MCF 10A (cell line): ENCODE measurements at regions not wholly inside any gene's neighbourhood (a gene's known extent, or its start where the extent isn't known, plus 50 kb on each side); places are given as distances from the start of the nearest gene placed in this dataset.

Source experiments
- BruUV-seq: library from RNA; stranded (reverse); fragments of 400-500 nt; replicated peaks from 2 replicates; lab custom pipeline; 2021; lab: Mats Ljungman, UMichigan
- CTCF ChIA-PET: fragments of 300-600 bp; sonication (Branson Sonifier 250); formaldehyde crosslinking; extraction: SDS; loops from one replicate; lab custom pipeline; 2021; ENCODE audit warnings: antibody characterized with exemption, inconsistent platforms; lab: Yijun Ruan, JAX
- POLR2A ChIA-PET: fragments of 300-600, 350-650 bp; sonication (Branson Sonifier 250); formaldehyde crosslinking; extraction: SDS; loops from one replicate; lab custom pipeline; 2020; ENCODE audit warnings: antibody characterized with exemption, inconsistent platforms; lab: Yijun Ruan, JAX
- DNase-seq: peaks from one replicate; pipeline ENCODE4 v3.0.0-alpha.2; 2018; ENCODE audit not compliant: unreplicated experiment
- H3K27ac Mint-ChIP-seq: one replicate; pipeline ENCODE4 v1.8.0; 2022; ENCODE audit warnings: mild to moderate bottlenecking, low read depth, mixed read lengths; ENCODE audit not compliant: unreplicated experiment
- H3K27me3 Mint-ChIP-seq: one replicate; pipeline ENCODE4 v1.8.0; 2022; ENCODE audit warnings: mixed read lengths; ENCODE audit not compliant: insufficient read depth, unreplicated experiment
- H3K36me3 Mint-ChIP-seq: one replicate; pipeline ENCODE4 v1.8.0; 2022; ENCODE audit warnings: mild to moderate bottlenecking, moderate library complexity, mixed read lengths; ENCODE audit not compliant: insufficient read depth, unreplicated experiment
- H3K4me1 Mint-ChIP-seq: one replicate; pipeline ENCODE4 v1.8.0; 2022; ENCODE audit warnings: mixed read lengths; ENCODE audit not compliant: insufficient read depth, unreplicated experiment
- H3K4me3 Mint-ChIP-seq: one replicate; pipeline ENCODE4 v1.8.0; 2022; ENCODE audit warnings: mild to moderate bottlenecking, moderate library complexity, mixed read lengths; ENCODE audit not compliant: unreplicated experiment
- H3K9me3 Mint-ChIP-seq: one replicate; pipeline ENCODE4 v1.8.0; 2022; ENCODE audit warnings: mixed read lengths; ENCODE audit not compliant: unreplicated experiment
- intact Hi-C: fragments of 100-400 bp; cut with micrococcal nuclease; formaldehyde crosslinking; loops from 2 replicates; pipeline ENCODE4 v1.14.1; 2022
- TF ChIP-seq, protein P1 (sequence below): fragments of 200-600 bp; IDR thresholded peaks from one replicate; pipeline ENCODE4 v1.8.0; 2022; ENCODE audit warnings: antibody characterized with exemption, mild to moderate bottlenecking; ENCODE audit not compliant: unreplicated experiment

GRCh38 chr6:104559435-104560202 lies 300.1 kb downstream of the HACE1 start:
- intact Hi-C loops = no loop called here
- Mint-ChIP-seq H3K27me3 (no peaks in the 10 kb centered on the region), H3K4me1 (peaks cover 5% of the 10 kb centered on the region), H3K36me3 (no peaks in the 10 kb centered on the region), H3K9me3 (no peaks in the 10 kb centered on the region), H3K4me3 (no peak overlapping the region), H3K27ac (no peak overlapping the region)
- BruUV-seq = no TSS peak
- no peak for DNase-seq
- ChIA-PET CTCF (no interaction called here), POLR2A (interaction anchor here (0.6 kb wide), 1 partner anchor 11 kb away, joined by 4 read pairs; no protein-coding TSS in a partner anchor)
- TF ChIP-seq, protein P1, sequence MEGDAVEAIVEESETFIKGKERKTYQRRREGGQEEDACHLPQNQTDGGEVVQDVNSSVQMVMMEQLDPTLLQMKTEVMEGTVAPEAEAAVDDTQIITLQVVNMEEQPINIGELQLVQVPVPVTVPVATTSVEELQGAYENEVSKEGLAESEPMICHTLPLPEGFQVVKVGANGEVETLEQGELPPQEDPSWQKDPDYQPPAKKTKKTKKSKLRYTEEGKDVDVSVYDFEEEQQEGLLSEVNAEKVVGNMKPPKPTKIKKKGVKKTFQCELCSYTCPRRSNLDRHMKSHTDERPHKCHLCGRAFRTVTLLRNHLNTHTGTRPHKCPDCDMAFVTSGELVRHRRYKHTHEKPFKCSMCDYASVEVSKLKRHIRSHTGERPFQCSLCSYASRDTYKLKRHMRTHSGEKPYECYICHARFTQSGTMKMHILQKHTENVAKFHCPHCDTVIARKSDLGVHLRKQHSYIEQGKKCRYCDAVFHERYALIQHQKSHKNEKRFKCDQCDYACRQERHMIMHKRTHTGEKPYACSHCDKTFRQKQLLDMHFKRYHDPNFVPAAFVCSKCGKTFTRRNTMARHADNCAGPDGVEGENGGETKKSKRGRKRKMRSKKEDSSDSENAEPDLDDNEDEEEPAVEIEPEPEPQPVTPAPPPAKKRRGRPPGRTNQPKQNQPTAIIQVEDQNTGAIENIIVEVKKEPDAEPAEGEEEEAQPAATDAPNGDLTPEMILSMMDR = no peak

GRCh38 chr6:104558746-104559145 lies 301.0 kb downstream of the HACE1 start:
- Mint-ChIP-seq H3K27ac (no peak overlapping the region), H3K36me3 (no peaks in the 10 kb centered on the region), H3K27me3 (no peaks in the 10 kb centered on the region), H3K9me3 (no peaks in the 10 kb centered on the region), H3K4me3 (no peak overlapping the region), H3K4me1 (peaks cover 5% of the 10 kb centered on the region)
- intact Hi-C loops = no loop called here
- ChIA-PET CTCF (no interaction called here), POLR2A (no interaction called here)
- BruUV-seq = no TSS peak
- DNase-seq = peak; percentile 14
- TF ChIP-seq, protein P1 = no peak

GRCh38 chr6:104548297-104548696 lies 311.4 kb downstream of the HACE1 start:
- intact Hi-C loops = no loop called here
- Mint-ChIP-seq H3K9me3 (no peaks in the 10 kb centered on the region), H3K27me3 (no peaks in the 10 kb centered on the region), H3K4me1 (peaks cover 6% of the 10 kb centered on the region), H3K4me3 (no peak overlapping the region), H3K27ac (no peak overlapping the region), H3K36me3 (no peaks in the 10 kb centered on the region)
- no TSS peak for BruUV-seq
- ChIA-PET POLR2A (interaction anchor here (0.6 kb wide), 1 partner anchor 9 kb away, joined by 3 read pairs; no protein-coding TSS in a partner anchor), CTCF (interaction anchor here (1.2 to 1.3 kb wide), 2 partner anchors 9 to 22 kb away, joined by 3 to 5 read pairs; no protein-coding TSS in a partner anchor)
- peak; percentile 13 for DNase-seq
- TF ChIP-seq, protein P1 = no peak

- H3K36me3 Mint-ChIP-seq = no peaks in the 10 kb centered on the region
- POLR2A ChIA-PET = no interaction called here
- no TSS peak for BruUV-seq
- H3K9me3 Mint-ChIP-seq = no peaks in the 10 kb centered on the region
- CTCF ChIA-PET = no interaction called here
- H3K4me1 Mint-ChIP-seq = peaks cover 15% of the 10 kb centered on the region
- no peak overlapping the region for H3K27ac Mint-ChIP-seq
- no peak for DNase-seq
- no peak overlapping the region for H3K4me3 Mint-ChIP-seq
- TF ChIP-seq, protein P1 = no peak
- intact Hi-C loops = no loop called here
- no peaks in the 10 kb centered on the region for H3K27me3 Mint-ChIP-seq
These were observed 318.3 kb downstream of the HACE1 start for GRCh38 chr6:104541411-104541810.
